ENCODE measurements at regions not wholly inside any gene's neighbourhood (a gene's known extent, or its start where the extent isn't known, plus 50 kb on each side); places are given as distances from the start of the nearest gene placed in this dataset.

GRCh38 chr3:72217570-72217969 is 432.6 kb upstream of the PROK2 start:
- H3K27ac ChIP-seq: no peak overlapping the region
- no peak for ATAC-seq
- H3K4me1 ChIP-seq: no peaks in the 10 kb centered on the region
- TF ChIP-seq POLR2A (IDR thresholded peaks at IDR 0.05) (no peak), POLR2AphosphoS5 (IDR thresholded peaks at IDR 0.05) (no peak), EP300 (IDR thresholded peaks at IDR 0.05) (no peak)
- TF ChIP-seq, protein P1, sequence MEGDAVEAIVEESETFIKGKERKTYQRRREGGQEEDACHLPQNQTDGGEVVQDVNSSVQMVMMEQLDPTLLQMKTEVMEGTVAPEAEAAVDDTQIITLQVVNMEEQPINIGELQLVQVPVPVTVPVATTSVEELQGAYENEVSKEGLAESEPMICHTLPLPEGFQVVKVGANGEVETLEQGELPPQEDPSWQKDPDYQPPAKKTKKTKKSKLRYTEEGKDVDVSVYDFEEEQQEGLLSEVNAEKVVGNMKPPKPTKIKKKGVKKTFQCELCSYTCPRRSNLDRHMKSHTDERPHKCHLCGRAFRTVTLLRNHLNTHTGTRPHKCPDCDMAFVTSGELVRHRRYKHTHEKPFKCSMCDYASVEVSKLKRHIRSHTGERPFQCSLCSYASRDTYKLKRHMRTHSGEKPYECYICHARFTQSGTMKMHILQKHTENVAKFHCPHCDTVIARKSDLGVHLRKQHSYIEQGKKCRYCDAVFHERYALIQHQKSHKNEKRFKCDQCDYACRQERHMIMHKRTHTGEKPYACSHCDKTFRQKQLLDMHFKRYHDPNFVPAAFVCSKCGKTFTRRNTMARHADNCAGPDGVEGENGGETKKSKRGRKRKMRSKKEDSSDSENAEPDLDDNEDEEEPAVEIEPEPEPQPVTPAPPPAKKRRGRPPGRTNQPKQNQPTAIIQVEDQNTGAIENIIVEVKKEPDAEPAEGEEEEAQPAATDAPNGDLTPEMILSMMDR (IDR thresholded peaks at IDR 0.05): no peak
- no peaks in the 10 kb centered on the region for H3K9me3 ChIP-seq
- no peaks in the 10 kb centered on the region for H3K27me3 ChIP-seq
- H3K4me3 ChIP-seq: no peak overlapping the region
- no peaks in the 10 kb centered on the region for H3K36me3 ChIP-seq
- 83 to 100% methylated on average over 1 of the region's 7 CpGs for WGBS, 2 donors (ENCODE audit: low coverage in 1 of 2)

GRCh38 chr3:72214066-72214951 is 429.4 kb upstream of the PROK2 start:
- Histone ChIP-seq H3K4me1 (no peaks in the 10 kb centered on the region), H3K4me3 (no peak overlapping the region), H3K27ac (no peak overlapping the region), H3K36me3 (no peaks in the 10 kb centered on the region), H3K9me3 (no peaks in the 10 kb centered on the region), H3K27me3 (no peaks in the 10 kb centered on the region)
- TF ChIP-seq POLR2AphosphoS5 (IDR thresholded peaks at IDR 0.05): no peak
- no peak for TF ChIP-seq POLR2A (IDR thresholded peaks at IDR 0.05)
- no peak for TF ChIP-seq EP300 (IDR thresholded peaks at IDR 0.05)
- TF ChIP-seq, protein P1 (IDR thresholded peaks at IDR 0.05): no peak
- 76 to 89% methylated on average over 11 of the region's 11 CpGs for WGBS, 2 donors (ENCODE audit: low coverage in 1 of 2)
- no peak for ATAC-seq

GRCh38 chr3:72213296-72214065 is 428.5 kb upstream of the PROK2 start:
- H3K27me3 ChIP-seq: no peaks in the 10 kb centered on the region
- no peaks in the 10 kb centered on the region for H3K36me3 ChIP-seq
- H3K4me1 ChIP-seq: no peaks in the 10 kb centered on the region
- 45 to 78% methylated on average over 8 to 10 of the region's 10 CpGs for WGBS, 2 donors (ENCODE audit: low coverage in 1 of 2)
- no peak overlapping the region for H3K27ac ChIP-seq
- no peak for TF ChIP-seq POLR2AphosphoS5 (IDR thresholded peaks at IDR 0.05)
- TF ChIP-seq EP300 (IDR thresholded peaks at IDR 0.05): no peak
- TF ChIP-seq, protein P1 (IDR thresholded peaks at IDR 0.05): no peak
- no peak for TF ChIP-seq POLR2A (IDR thresholded peaks at IDR 0.05)
- no peaks in the 10 kb centered on the region for H3K9me3 ChIP-seq
- ATAC-seq: no peak
- no peak overlapping the region for H3K4me3 ChIP-seq

DNA sequence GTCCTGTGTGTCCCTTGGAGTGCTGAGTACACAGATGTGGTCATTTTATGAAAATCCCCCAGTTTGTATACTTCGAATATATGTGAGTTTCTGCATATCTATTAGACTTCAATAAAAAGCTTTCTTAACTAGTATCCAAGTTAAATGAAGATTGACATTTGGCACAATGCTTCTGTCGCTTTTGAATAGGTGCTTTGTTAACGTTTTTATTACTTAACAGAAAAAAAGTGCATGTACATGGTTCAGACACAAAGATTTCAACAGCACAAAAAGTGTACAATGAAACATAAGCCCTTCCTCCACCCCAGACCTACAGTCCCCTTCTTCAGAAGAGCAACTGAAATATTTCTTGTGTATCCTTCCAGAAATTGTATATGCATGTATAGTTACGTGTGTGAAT is 427.4 kb upstream of the PROK2 start:
- WGBS, 2 donors (ENCODE audit: low coverage in 1 of 2): 82 to 88% methylated on average over 4 of the region's 4 CpGs
- H3K27ac ChIP-seq: no peak overlapping the region
- H3K4me1 ChIP-seq: no peaks in the 10 kb centered on the region
- TF ChIP-seq POLR2AphosphoS5 (IDR thresholded peaks at IDR 0.05) (no peak), EP300 (IDR thresholded peaks at IDR 0.05) (no peak), POLR2A (IDR thresholded peaks at IDR 0.05) (no peak)
- TF ChIP-seq, protein P1 (IDR thresholded peaks at IDR 0.05): no peak
- no peaks in the 10 kb centered on the region for H3K27me3 ChIP-seq
- no peak for ATAC-seq
- no peaks in the 10 kb centered on the region for H3K36me3 ChIP-seq
- H3K9me3 ChIP-seq: no peaks in the 10 kb centered on the region
- no peak overlapping the region for H3K4me3 ChIP-seq

Data from gastroesophageal sphincter (tissue), 4 donors.